GM12878 (cell line): ENCODE measurements at regions not wholly inside any gene's neighbourhood (a gene's known extent, or its start where the extent isn't known, plus 50 kb on each side); places are given as distances from the start of the nearest gene placed in this dataset.

Experiments used
- ATAC-seq: fragments of 200-7000 bp; cut with Tn5 transposase; 3 replicates; pipeline ENCODE4 v1.9.1; 2020; ENCODE audit warnings: mild to moderate bottlenecking, moderate library complexity
- BruUV-seq: library from RNA; stranded (reverse); fragments of 400-500 nt; replicated peaks from 2 replicates; lab custom pipeline; 2021; lab: Mats Ljungman, UMichigan
- CTCF ChIA-PET: fragments of 300-600 bp; sonication (Branson Sonifier 250); formaldehyde crosslinking; extraction: SDS; loops from one replicate; lab custom pipeline; 2021; ENCODE audit warnings: inconsistent platforms; lab: Yijun Ruan, JAX
- POLR2A ChIA-PET: fragments of 350-600 bp; formaldehyde crosslinking; extraction: SDS; loops from one replicate; lab custom pipeline; 2021; ENCODE audit warnings: inconsistent platforms; lab: Charles Lee
- RAD21 ChIA-PET: fragments of 300-600 bp; sonication (Branson Sonifier 250); formaldehyde crosslinking; loops from one replicate; lab custom pipeline; 2023; ENCODE audit warnings: antibody characterized with exemption; ENCODE audit not compliant: unreplicated experiment; lab: Charles Lee
- SMC1A ChIA-PET: fragments of 300-600 bp; sonication (Branson Sonifier 250); formaldehyde crosslinking; loops from one replicate; lab custom pipeline; 2023; ENCODE audit not compliant: unreplicated experiment, uncharacterized antibody; lab: Charles Lee
- DNase-seq: peaks from one replicate; pipeline ENCODE4 v3.0.0-alpha.2; 2011; ENCODE audit warnings: low read depth, low spot score
- FAIRE-seq: peaks from 3 replicates; lab custom pipeline; 2011; peaks lifted over from hg19 to GRCh38; lab: Jason Lieb, UNC
- H2AFZ ChIP-seq: 2 replicates; pipeline ENCODE4 v1.6.0; 2011; ENCODE audit warnings: low read depth, low read length, control low read depth; ENCODE audit not compliant: control insufficient read depth
- H3K27ac ChIP-seq: 2 replicates; pipeline ENCODE4 v1.5.1; 2011; ENCODE audit warnings: control low read depth; ENCODE audit not compliant: control insufficient read depth, insufficient read depth
- H3K27me3 ChIP-seq, 2 experiments: replicated peaks in 1 of 2; 2 replicates each; pipeline versions ENCODE4 v1.6.0 to v1.6.1; 2011; ENCODE audit warnings: low read length in 1 of 2; ENCODE audit not compliant: control insufficient read depth in 2 of 2, insufficient read depth in 2 of 2
- H3K36me3 ChIP-seq, 2 experiments: 2 replicates each; pipeline ENCODE4 v1.5.1; 2011; ENCODE audit warnings: low read length in 1 of 2; ENCODE audit not compliant: control insufficient read depth in 2 of 2, insufficient read depth in 2 of 2
- H3K4me1 ChIP-seq: 2 replicates; pipeline ENCODE4 v1.6.1; 2011; ENCODE audit warnings: mild to moderate bottlenecking, low read length, moderate library complexity, mixed read lengths; ENCODE audit not compliant: control insufficient read depth, insufficient read depth
- H3K4me2 ChIP-seq: 2 replicates; pipeline ENCODE4 v1.6.0; 2011; ENCODE audit warnings: control low read depth; ENCODE audit not compliant: control insufficient read depth, insufficient read depth
- H3K4me3 ChIP-seq: fragments of 200-600 bp; sonication (generic); 2 replicates; pipeline ENCODE4 v1.5.1; 2016
- H3K79me2 ChIP-seq: 2 replicates; pipeline ENCODE4 v1.6.0; 2011; ENCODE audit warnings: low read length; ENCODE audit not compliant: control insufficient read depth, insufficient read depth
- H3K9ac ChIP-seq: 2 replicates; pipeline ENCODE4 v1.8.0; 2011; ENCODE audit warnings: low read length, control low read depth, mixed read lengths; ENCODE audit not compliant: control insufficient read depth, insufficient read depth
- H3K9me3 ChIP-seq: replicated peaks from 3 replicates; pipeline ENCODE4 v1.5.1; 2011; ENCODE audit warnings: mild to moderate bottlenecking, low read length; ENCODE audit not compliant: control insufficient read depth, insufficient read depth
- H4K20me1 ChIP-seq: 2 replicates; pipeline ENCODE4 v1.6.0; 2011; ENCODE audit not compliant: control insufficient read depth, insufficient read depth
- ATF3 ChIP-seq: IDR thresholded peaks from 2 replicates; pipeline ENCODE4 v1.6.1; 2011; ENCODE audit warnings: low read depth, mild to moderate bottlenecking, low read length, moderate library complexity, borderline replicate concordance; ENCODE audit errors: extremely low read depth
- BRCA1 ChIP-seq: IDR thresholded peaks from 2 replicates; pipeline ENCODE4 v1.6.1; 2011; ENCODE audit warnings: low read depth, low read length, improper control_type of control experiment
- E2F8 ChIP-seq: fragments of 450-650 bp; IDR thresholded peaks from 2 replicates; pipeline ENCODE4 v1.6.1; 2018; ENCODE audit warnings: mild to moderate bottlenecking, low read depth, moderate library complexity; ENCODE audit not compliant: partially characterized antibody
- POLR2AphosphoS5 ChIP-seq: IDR thresholded peaks from 2 replicates; pipeline ENCODE4 v1.6.1; 2011; ENCODE audit warnings: mild to moderate bottlenecking, low read length, inconsistent platforms
- SP1 ChIP-seq: IDR thresholded peaks from one replicate; pipeline ENCODE4 v1.6.1; 2011; ENCODE audit warnings: low read depth, low read length
- ZNF384 ChIP-seq: IDR thresholded peaks from 2 replicates; pipeline ENCODE4 v1.6.1; 2012; ENCODE audit warnings: low read depth, mild to moderate bottlenecking, low read length, improper control_type of control experiment, borderline replicate concordance
- WGBS: methylation state at CpG from one replicate; pipeline ENCODE4 v1.1.6; 2016; ENCODE audit warnings: low lambda C conversion rate; ENCODE audit not compliant: insufficient replicate concordance, insufficient coverage; ENCODE audit errors: missing lambda C conversion rate; 5-methylcytosine and 5-hydroxymethylcytosine counted together
- in situ Hi-C: fragments of 300-500 bp; cut with MboI; formaldehyde crosslinking; loops from 9 replicates; pipeline ENCODE4 v1.14.3; 2018; ENCODE audit warnings: mixed read lengths
- intact Hi-C: fragments of 100-400 bp; cut with micrococcal nuclease; formaldehyde crosslinking; loops from one replicate; pipeline ENCODE4 v1.14.2; 2022; ENCODE audit not compliant: unreplicated experiment
- TF ChIP-seq, protein P1 (sequence below): fragments of 450-650 bp; IDR thresholded peaks from 2 replicates; pipeline ENCODE4 v1.6.1; 2017; ENCODE audit warnings: mild to moderate bottlenecking, moderate library complexity
- TF ChIP-seq, protein P2 (sequence below): fragments of 450-650 bp; IDR thresholded peaks from 2 replicates; pipeline ENCODE4 v1.6.1; 2014; ENCODE audit warnings: mild to moderate bottlenecking
- TF ChIP-seq, protein P3 (sequence below): fragments of 450-650 bp; IDR thresholded peaks from 2 replicates; pipeline ENCODE4 v1.6.1; 2017; ENCODE audit warnings: low read depth, mild to moderate bottlenecking, moderate library complexity
- TF ChIP-seq, protein P4 (sequence below): IDR thresholded peaks from 2 replicates; pipeline ENCODE4 v1.6.1; 2011; ENCODE audit warnings: low read depth, low read length, improper control_type of control experiment, borderline replicate concordance

DNA sequence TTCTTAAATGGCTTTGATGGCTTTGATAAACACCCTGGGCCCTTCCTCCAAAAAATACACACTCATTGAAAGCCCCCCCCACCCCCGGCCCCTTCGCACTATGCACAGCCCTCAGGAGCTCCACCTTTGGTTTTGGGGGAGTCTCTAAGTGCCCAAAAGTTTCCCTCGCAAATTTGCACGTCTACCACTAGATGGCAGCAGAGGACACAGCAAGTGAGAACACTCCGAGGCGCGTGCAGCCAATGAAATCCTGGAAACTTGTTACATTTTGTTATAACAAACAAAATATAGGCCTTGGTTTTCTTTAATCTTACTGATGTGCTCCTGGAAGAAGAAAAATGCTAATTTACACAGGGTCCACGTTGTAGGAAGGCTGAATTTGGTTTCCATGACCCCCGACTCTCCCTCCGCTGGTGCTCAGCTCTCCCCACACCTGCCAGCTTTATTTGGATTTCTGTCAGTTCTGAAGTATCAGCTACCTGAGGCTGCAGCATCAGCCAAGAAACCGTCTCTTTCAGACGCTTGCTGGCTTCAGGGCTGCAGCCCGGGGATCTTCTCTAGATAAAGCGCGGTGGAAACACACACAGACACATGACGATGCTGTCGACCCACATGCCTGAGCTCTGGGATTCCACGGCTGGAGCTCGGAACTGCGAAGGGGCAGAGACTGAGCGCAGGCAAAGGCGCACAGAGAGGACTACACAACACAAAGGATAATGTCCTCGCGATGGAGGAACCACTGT is 148.3 kb upstream of the RPS6KA2 start:
- ATAC-seq (peak; percentile 94), DNase-seq (no peak), FAIRE-seq (peak; percentile 80)
- Histone ChIP-seq H3K9me3 (no peaks in the 10 kb centered on the region), H3K9ac (no peak overlapping the region), H2AFZ (no peak overlapping the region), H3K4me2 (no peak overlapping the region), H3K27me3 (peaks cover 0 to 3% of the 10 kb centered on the region in 2 experiments; a peak in 1 of 4 replicates), H3K27ac (no peak overlapping the region), H3K4me3 (no peak overlapping the region), H3K4me1 (no peaks in the 10 kb centered on the region), H3K79me2 (no peaks in the 10 kb centered on the region), H4K20me1 (no peaks in the 10 kb centered on the region), H3K36me3 (no peaks in the 10 kb centered on the region)
- CTCF ChIA-PET: interaction anchor here (0.6 to 5.4 kb wide), 35 partner anchors 9 to 576 kb away, joined by 3 to 54 read pairs (median 5); partner anchors contain the start of gene UNC93A
- in situ Hi-C loops (loop anchor here (5.0 to 10.0 kb wide), 2 partner anchors 217 to 359 kb away; no protein-coding TSS in a partner anchor), intact Hi-C loops (loop anchor here (2.0 to 5.0 kb wide), 3 partner anchors 367 to 577 kb away; partner anchors contain the start of gene UNC93A)
- SMC1A ChIA-PET: interaction anchor here (0.6 to 8.8 kb wide), 23 partner anchors 9 to 515 kb away, joined by 3 to 57 read pairs (median 4); partner anchors contain the start of gene CEP43
- POLR2A ChIA-PET: no interaction called here
- 37% methylated on average over 24 of the region's 24 CpGs for WGBS
- RAD21 ChIA-PET: interaction anchor here (0.5 to 2.7 kb wide), 15 partner anchors 10 to 515 kb away, joined by 3 to 35 read pairs (median 4); partner anchors contain the start of genes RNASET2 and UNC93A
- BruUV-seq: no TSS peak
- TF ChIP-seq ATF3 (no peak), ZNF384 (no peak), BRCA1 (no peak), SP1 (no peak), POLR2AphosphoS5 (no peak), E2F8 (no peak)
- TF ChIP-seq, protein P1, sequence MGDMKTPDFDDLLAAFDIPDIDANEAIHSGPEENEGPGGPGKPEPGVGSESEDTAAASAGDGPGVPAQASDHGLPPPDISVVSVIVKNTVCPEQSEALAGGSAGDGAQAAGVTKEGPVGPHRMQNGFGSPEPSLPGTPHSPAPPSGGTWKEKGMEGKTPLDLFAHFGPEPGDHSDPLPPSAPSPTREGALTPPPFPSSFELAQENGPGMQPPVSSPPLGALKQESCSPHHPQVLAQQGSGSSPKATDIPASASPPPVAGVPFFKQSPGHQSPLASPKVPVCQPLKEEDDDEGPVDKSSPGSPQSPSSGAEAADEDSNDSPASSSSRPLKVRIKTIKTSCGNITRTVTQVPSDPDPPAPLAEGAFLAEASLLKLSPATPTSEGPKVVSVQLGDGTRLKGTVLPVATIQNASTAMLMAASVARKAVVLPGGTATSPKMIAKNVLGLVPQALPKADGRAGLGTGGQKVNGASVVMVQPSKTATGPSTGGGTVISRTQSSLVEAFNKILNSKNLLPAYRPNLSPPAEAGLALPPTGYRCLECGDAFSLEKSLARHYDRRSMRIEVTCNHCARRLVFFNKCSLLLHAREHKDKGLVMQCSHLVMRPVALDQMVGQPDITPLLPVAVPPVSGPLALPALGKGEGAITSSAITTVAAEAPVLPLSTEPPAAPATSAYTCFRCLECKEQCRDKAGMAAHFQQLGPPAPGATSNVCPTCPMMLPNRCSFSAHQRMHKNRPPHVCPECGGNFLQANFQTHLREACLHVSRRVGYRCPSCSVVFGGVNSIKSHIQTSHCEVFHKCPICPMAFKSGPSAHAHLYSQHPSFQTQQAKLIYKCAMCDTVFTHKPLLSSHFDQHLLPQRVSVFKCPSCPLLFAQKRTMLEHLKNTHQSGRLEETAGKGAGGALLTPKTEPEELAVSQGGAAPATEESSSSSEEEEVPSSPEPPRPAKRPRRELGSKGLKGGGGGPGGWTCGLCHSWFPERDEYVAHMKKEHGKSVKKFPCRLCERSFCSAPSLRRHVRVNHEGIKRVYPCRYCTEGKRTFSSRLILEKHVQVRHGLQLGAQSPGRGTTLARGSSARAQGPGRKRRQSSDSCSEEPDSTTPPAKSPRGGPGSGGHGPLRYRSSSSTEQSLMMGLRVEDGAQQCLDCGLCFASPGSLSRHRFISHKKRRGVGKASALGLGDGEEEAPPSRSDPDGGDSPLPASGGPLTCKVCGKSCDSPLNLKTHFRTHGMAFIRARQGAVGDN: no peak
- TF ChIP-seq, protein P2, sequence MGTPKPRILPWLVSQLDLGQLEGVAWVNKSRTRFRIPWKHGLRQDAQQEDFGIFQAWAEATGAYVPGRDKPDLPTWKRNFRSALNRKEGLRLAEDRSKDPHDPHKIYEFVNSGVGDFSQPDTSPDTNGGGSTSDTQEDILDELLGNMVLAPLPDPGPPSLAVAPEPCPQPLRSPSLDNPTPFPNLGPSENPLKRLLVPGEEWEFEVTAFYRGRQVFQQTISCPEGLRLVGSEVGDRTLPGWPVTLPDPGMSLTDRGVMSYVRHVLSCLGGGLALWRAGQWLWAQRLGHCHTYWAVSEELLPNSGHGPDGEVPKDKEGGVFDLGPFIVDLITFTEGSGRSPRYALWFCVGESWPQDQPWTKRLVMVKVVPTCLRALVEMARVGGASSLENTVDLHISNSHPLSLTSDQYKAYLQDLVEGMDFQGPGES: no peak
- TF ChIP-seq, protein P3, sequence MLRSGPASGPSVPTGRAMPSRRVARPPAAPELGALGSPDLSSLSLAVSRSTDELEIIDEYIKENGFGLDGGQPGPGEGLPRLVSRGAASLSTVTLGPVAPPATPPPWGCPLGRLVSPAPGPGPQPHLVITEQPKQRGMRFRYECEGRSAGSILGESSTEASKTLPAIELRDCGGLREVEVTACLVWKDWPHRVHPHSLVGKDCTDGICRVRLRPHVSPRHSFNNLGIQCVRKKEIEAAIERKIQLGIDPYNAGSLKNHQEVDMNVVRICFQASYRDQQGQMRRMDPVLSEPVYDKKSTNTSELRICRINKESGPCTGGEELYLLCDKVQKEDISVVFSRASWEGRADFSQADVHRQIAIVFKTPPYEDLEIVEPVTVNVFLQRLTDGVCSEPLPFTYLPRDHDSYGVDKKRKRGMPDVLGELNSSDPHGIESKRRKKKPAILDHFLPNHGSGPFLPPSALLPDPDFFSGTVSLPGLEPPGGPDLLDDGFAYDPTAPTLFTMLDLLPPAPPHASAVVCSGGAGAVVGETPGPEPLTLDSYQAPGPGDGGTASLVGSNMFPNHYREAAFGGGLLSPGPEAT: no peak
- TF ChIP-seq, protein P4, sequence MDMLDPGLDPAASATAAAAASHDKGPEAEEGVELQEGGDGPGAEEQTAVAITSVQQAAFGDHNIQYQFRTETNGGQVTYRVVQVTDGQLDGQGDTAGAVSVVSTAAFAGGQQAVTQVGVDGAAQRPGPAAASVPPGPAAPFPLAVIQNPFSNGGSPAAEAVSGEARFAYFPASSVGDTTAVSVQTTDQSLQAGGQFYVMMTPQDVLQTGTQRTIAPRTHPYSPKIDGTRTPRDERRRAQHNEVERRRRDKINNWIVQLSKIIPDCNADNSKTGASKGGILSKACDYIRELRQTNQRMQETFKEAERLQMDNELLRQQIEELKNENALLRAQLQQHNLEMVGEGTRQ: no peak
